ENCODE measurements at regions not wholly inside any gene's neighbourhood (a gene's known extent, or its start where the extent isn't known, plus 50 kb on each side); places are given as distances from the start of the nearest gene placed in this dataset.

DNA sequence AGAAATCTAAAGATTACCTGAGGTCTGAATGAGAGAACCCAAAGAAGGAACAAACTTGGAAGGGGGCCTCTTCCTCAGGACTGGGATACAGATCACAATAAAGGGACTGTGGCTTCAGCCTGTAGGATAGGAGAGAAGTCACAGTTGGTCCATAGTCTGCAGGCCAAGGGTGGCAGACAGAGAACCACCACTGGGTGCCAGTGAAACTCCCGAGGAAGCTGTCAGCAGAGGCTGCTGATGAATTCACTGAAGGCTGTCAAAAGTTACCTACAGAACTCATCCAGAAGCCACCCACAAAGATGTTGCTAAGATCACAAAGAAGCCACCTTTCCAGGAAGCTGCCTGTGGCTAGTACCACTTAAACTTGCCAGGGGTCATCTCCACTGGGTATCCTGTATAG, 78.5 kb downstream of the TMCO5A start:
- TF ChIP-seq YY1 (IDR thresholded peaks at IDR 0.05; ENCODE audit: low read depth) (no peak), CEBPB (IDR thresholded peaks at IDR 0.05) (no peak), EP300 (IDR thresholded peaks at IDR 0.05; ENCODE audit: borderline replicate concordance) (no peak), RAD21 (IDR thresholded peaks at IDR 0.05; ENCODE audit: low read depth) (no peak), TAF1 (IDR thresholded peaks at IDR 0.05; ENCODE audit: low read depth) (no peak)
- TF ChIP-seq, protein P1, sequence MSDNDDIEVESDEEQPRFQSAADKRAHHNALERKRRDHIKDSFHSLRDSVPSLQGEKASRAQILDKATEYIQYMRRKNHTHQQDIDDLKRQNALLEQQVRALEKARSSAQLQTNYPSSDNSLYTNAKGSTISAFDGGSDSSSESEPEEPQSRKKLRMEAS (IDR thresholded peaks at IDR 0.05) = no peak
- TF ChIP-seq, protein P2, sequence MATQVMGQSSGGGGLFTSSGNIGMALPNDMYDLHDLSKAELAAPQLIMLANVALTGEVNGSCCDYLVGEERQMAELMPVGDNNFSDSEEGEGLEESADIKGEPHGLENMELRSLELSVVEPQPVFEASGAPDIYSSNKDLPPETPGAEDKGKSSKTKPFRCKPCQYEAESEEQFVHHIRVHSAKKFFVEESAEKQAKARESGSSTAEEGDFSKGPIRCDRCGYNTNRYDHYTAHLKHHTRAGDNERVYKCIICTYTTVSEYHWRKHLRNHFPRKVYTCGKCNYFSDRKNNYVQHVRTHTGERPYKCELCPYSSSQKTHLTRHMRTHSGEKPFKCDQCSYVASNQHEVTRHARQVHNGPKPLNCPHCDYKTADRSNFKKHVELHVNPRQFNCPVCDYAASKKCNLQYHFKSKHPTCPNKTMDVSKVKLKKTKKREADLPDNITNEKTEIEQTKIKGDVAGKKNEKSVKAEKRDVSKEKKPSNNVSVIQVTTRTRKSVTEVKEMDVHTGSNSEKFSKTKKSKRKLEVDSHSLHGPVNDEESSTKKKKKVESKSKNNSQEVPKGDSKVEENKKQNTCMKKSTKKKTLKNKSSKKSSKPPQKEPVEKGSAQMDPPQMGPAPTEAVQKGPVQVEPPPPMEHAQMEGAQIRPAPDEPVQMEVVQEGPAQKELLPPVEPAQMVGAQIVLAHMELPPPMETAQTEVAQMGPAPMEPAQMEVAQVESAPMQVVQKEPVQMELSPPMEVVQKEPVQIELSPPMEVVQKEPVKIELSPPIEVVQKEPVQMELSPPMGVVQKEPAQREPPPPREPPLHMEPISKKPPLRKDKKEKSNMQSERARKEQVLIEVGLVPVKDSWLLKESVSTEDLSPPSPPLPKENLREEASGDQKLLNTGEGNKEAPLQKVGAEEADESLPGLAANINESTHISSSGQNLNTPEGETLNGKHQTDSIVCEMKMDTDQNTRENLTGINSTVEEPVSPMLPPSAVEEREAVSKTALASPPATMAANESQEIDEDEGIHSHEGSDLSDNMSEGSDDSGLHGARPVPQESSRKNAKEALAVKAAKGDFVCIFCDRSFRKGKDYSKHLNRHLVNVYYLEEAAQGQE (IDR thresholded peaks at IDR 0.05; ENCODE audit: low read depth) = no peak
- TF ChIP-seq, protein P3, sequence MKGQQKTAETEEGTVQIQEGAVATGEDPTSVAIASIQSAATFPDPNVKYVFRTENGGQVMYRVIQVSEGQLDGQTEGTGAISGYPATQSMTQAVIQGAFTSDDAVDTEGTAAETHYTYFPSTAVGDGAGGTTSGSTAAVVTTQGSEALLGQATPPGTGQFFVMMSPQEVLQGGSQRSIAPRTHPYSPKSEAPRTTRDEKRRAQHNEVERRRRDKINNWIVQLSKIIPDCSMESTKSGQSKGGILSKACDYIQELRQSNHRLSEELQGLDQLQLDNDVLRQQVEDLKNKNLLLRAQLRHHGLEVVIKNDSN (IDR thresholded peaks at IDR 0.05) = no peak
